ENCODE measurements at regions not wholly inside any gene's neighbourhood (a gene's known extent, or its start where the extent isn't known, plus 50 kb on each side); places are given as distances from the start of the nearest gene placed in this dataset.

GRCh38 chr4:94399721-94400120 is 52.0 kb upstream of the PDLIM5 start:
- H3K4me3 ChIP-seq (ENCODE audit: low read length in 3 of 3) = no peak overlapping the region
- intact Hi-C loops (cut with DNase I) = loop anchor here (10.0 kb wide), 1 partner anchor 215 kb away; no protein-coding TSS in a partner anchor
- H3K9me3 ChIP-seq (ENCODE audit: control insufficient read depth in 2 of 3, insufficient read depth in 1 of 3, low read length in 3 of 3) = no peaks in the 10 kb centered on the region
- no peak for TF ChIP-seq CTCF (IDR thresholded peaks at IDR 0.05; ENCODE audit: borderline replicate concordance, extremely low read depth, insufficient read depth)
- FAIRE-seq (no peak), DNase-seq (no peak)
- H3K27me3 ChIP-seq (ENCODE audit: control insufficient read depth, insufficient read depth, low read length) = no peaks in the 10 kb centered on the region
- H3K9ac ChIP-seq (ENCODE audit: low read length in 3 of 3) = no peak overlapping the region
- no peak overlapping the region for H3K27ac ChIP-seq (ENCODE audit: low read depth in 2 of 2, low read length in 2 of 2)
- H3K4me1 ChIP-seq (ENCODE audit: control insufficient read depth in 2 of 3, insufficient read depth in 2 of 3, low read depth in 1 of 3, low read length in 3 of 3) = no peaks in the 10 kb centered on the region
- H3K36me3 ChIP-seq (ENCODE audit: control insufficient read depth in 2 of 3, insufficient read depth in 3 of 3, low read length in 3 of 3) = no peaks in the 10 kb centered on the region

GRCh38 chr4:94400191-94400590 is 51.6 kb upstream of the PDLIM5 start:
- H3K4me3 ChIP-seq (ENCODE audit: low read length in 3 of 3) = no peak overlapping the region
- intact Hi-C loops (cut with DNase I) = loop anchor here (10.0 kb wide), 1 partner anchor 215 kb away; no protein-coding TSS in a partner anchor
- no peak for TF ChIP-seq CTCF (IDR thresholded peaks at IDR 0.05; ENCODE audit: borderline replicate concordance, extremely low read depth, insufficient read depth)
- H3K27ac ChIP-seq (ENCODE audit: low read depth in 2 of 2, low read length in 2 of 2) = no peak overlapping the region
- H3K27me3 ChIP-seq (ENCODE audit: control insufficient read depth, insufficient read depth, low read length) = no peaks in the 10 kb centered on the region
- no peak for FAIRE-seq
- H3K9ac ChIP-seq (ENCODE audit: low read length in 3 of 3) = no peak overlapping the region
- H3K9me3 ChIP-seq (ENCODE audit: control insufficient read depth in 2 of 3, insufficient read depth in 1 of 3, low read length in 3 of 3) = no peaks in the 10 kb centered on the region
- H3K36me3 ChIP-seq (ENCODE audit: control insufficient read depth in 2 of 3, insufficient read depth in 3 of 3, low read length in 3 of 3) = no peaks in the 10 kb centered on the region
- DNase-seq = no peak
- H3K4me1 ChIP-seq (ENCODE audit: control insufficient read depth in 2 of 3, insufficient read depth in 2 of 3, low read depth in 1 of 3, low read length in 3 of 3) = no peaks in the 10 kb centered on the region
